K562 (cell line): ENCODE measurements at regions not wholly inside any gene's neighbourhood (a gene's known extent, or its start where the extent isn't known, plus 50 kb on each side); places are given as distances from the start of the nearest gene placed in this dataset.

Experiments
- ATAC-seq: fragments of 200-7000 bp; cut with Tn5 transposase; 3 replicates; pipeline ENCODE4 v1.9.1; 2020; ENCODE audit warnings: moderate library complexity
- BruUV-seq: library from RNA; stranded (reverse); fragments of 400-500 nt; replicated peaks from 2 replicates; lab custom pipeline; 2021; lab: Mats Ljungman, UMichigan
- CTCF ChIA-PET: fragments of 300-600 bp; formaldehyde crosslinking; extraction: SDS; loops from one replicate; lab custom pipeline; 2021; ENCODE audit warnings: low intra/inter-chr PET ratio; lab: Yijun Ruan, JAX
- POLR2A ChIA-PET: fragments of 300-600, 350-650 bp; sonication (Branson Sonifier 250); formaldehyde crosslinking; extraction: SDS; loops from one replicate; lab custom pipeline; 2021; ENCODE audit warnings: antibody characterized with exemption, inconsistent platforms; lab: Yijun Ruan, JAX
- DNase-seq, 4 experiments: peaks; one replicate each; pipeline versions ENCODE4 v3.0.0 to v3.0.0-alpha.2; 2011 to 2018; ENCODE audit warnings: low spot score in 3 of 4, mixed read lengths in 3 of 4; ENCODE audit errors: extremely low read depth in 1 of 4
- FAIRE-seq: peaks from 2 replicates; lab custom pipeline; 2011; peaks lifted over from hg19 to GRCh38; lab: Jason Lieb, UNC
- H2AFZ ChIP-seq: 2 replicates; pipeline ENCODE4 v1.6.0; 2011; ENCODE audit warnings: low read depth, low read length, control low read depth, inconsistent platforms
- H3K27ac ChIP-seq: fragments of 200-600 bp; 3 replicates; pipeline ENCODE4 v1.8.0; 2011; ENCODE audit warnings: low read depth, mild to moderate bottlenecking, control low read depth, inconsistent platforms, low read length, moderate library complexity, mixed read lengths; ENCODE audit errors: extremely low read depth
- H3K27me3 ChIP-seq, 2 experiments: fragments of 300-600 bp in 1 of 2; 2 replicates in 1 of 2; 3 replicates in 1 of 2; pipeline versions ENCODE4 v1.6.0 to v1.8.0; 2011; ENCODE audit warnings: inconsistent platforms in 2 of 2, low read length in 2 of 2, mild to moderate bottlenecking in 1 of 2, mixed read lengths in 1 of 2, moderate library complexity in 1 of 2; ENCODE audit not compliant: control insufficient read depth in 2 of 2, insufficient read depth in 2 of 2
- H3K36me3 ChIP-seq: fragments of 300-600 bp; 3 replicates; pipeline ENCODE4 v1.8.0; 2011; ENCODE audit warnings: mild to moderate bottlenecking, low read length, inconsistent platforms; ENCODE audit not compliant: control insufficient read depth, insufficient read depth
- H3K4me1 ChIP-seq, 2 experiments: fragments of 200-600 bp in 1 of 2; replicated peaks in 1 of 2; 2 replicates in 1 of 2; 3 replicates in 1 of 2; pipeline versions ENCODE4 v1.5.1 to v1.8.0; 2011; ENCODE audit warnings: inconsistent platforms in 2 of 2, low read length in 2 of 2, mild to moderate bottlenecking in 1 of 2, mixed read lengths in 1 of 2, moderate library complexity in 1 of 2; ENCODE audit not compliant: control insufficient read depth in 2 of 2, insufficient read depth in 2 of 2
- H3K4me2 ChIP-seq: 2 replicates; pipeline ENCODE4 v1.6.1; 2011; ENCODE audit warnings: low read length, control low read depth, inconsistent platforms, mixed read lengths; ENCODE audit not compliant: insufficient read depth
- H3K4me3 ChIP-seq: fragments of 200-600 bp; sonication (generic), shearing (Covaris generic); 2 replicates; pipeline ENCODE4 v1.5.1; 2016; ENCODE audit warnings: control low read depth, inconsistent platforms
- H3K79me2 ChIP-seq: fragments of 200-600 bp; 3 replicates; pipeline ENCODE4 v1.8.0; 2011; ENCODE audit warnings: low read length, inconsistent platforms; ENCODE audit not compliant: control insufficient read depth, insufficient read depth
- H3K9ac ChIP-seq, 2 experiments: 2 replicates each; pipeline versions ENCODE4 v1.6.0 to v1.6.1; 2011; ENCODE audit warnings: low read depth in 2 of 2, low read length in 2 of 2, control low read depth in 1 of 2, inconsistent platforms in 1 of 2, mild to moderate bottlenecking in 1 of 2, mixed read lengths in 1 of 2; ENCODE audit not compliant: insufficient read depth in 1 of 2
- H3K9me1 ChIP-seq: one replicate; pipeline ENCODE4 v1.6.0; 2011; ENCODE audit warnings: inconsistent platforms, mild to moderate bottlenecking, low read length, moderate library complexity; ENCODE audit not compliant: control insufficient read depth, insufficient read depth
- H3K9me3 ChIP-seq: replicated peaks from 2 replicates; pipeline ENCODE4 v1.5.1; 2011; ENCODE audit warnings: low read depth, low read length, inconsistent platforms; ENCODE audit not compliant: control insufficient read depth, insufficient read depth
- H4K20me1 ChIP-seq: replicated peaks from 2 replicates; pipeline ENCODE4 v1.6.1; 2011; ENCODE audit warnings: low read length, inconsistent platforms, mixed read lengths; ENCODE audit not compliant: control insufficient read depth, insufficient read depth
- ATF4 ChIP-seq: fragments of 450-650 bp; formaldehyde crosslinking; IDR thresholded peaks from 2 replicates; pipeline ENCODE4 v1.4.0; 2022; ENCODE audit warnings: mild to moderate bottlenecking, moderate library complexity
- CHD1 ChIP-seq: fragments of 200-600 bp; sonication (generic); IDR thresholded peaks from one replicate; pipeline ENCODE4 v1.6.1; 2012; ENCODE audit warnings: mild to moderate bottlenecking, moderate library complexity, low read length, inconsistent platforms
- DDX20 ChIP-seq: fragments of 450-650 bp; IDR thresholded peaks from 2 replicates; pipeline ENCODE4 v1.6.1; 2016; ENCODE audit warnings: missing genetic modification characterization, low read depth, mild to moderate bottlenecking, missing compliant biosample characterization, moderate library complexity
- E2F4 ChIP-seq: sonication (generic); formaldehyde crosslinking; IDR thresholded peaks from 2 replicates; pipeline ENCODE4 v1.8.0; 2022; ENCODE audit warnings: mild to moderate bottlenecking, low read depth, missing genetic modification reagents
- HOMEZ ChIP-seq: fragments of 250-450 bp; sonication (Bioruptor Pico); IDR thresholded peaks from 2 replicates; pipeline ENCODE4 v1.4.0; 2020; ENCODE audit warnings: mild to moderate bottlenecking, moderate library complexity
- KHSRP ChIP-seq: fragments of 450-650 bp; IDR thresholded peaks from 2 replicates; pipeline ENCODE4 v1.6.1; 2017
- MBD2 ChIP-seq: sonication (generic); IDR thresholded peaks from 2 replicates; pipeline ENCODE4 v1.6.1; 2016; ENCODE audit warnings: low read depth, borderline replicate concordance
- NFATC3 ChIP-seq: fragments of 450-650 bp; IDR thresholded peaks from 2 replicates; pipeline ENCODE4 v1.6.1; 2017; ENCODE audit warnings: mild to moderate bottlenecking
- POLR2A ChIP-seq: fragments of 450-650 bp; conservative IDR thresholded peaks from 2 replicates; pipeline ENCODE4 v1.6.1; 2016
- PPARD ChIP-seq: fragments of 250-450 bp; sonication (Bioruptor Pico); IDR thresholded peaks from 2 replicates; pipeline ENCODE4 v1.8.0; 2022; ENCODE audit warnings: inconsistent platforms, mild to moderate bottlenecking, moderate library complexity
- SNIP1 ChIP-seq: fragments of 450-650 bp; IDR thresholded peaks from 2 replicates; pipeline ENCODE4 v1.7.1; 2017; ENCODE audit warnings: low read depth, mild to moderate bottlenecking
- YY1 ChIP-seq, 3 experiments: IDR thresholded peaks; 2 replicates each; pipeline ENCODE4 v1.6.1; 2011; ENCODE audit warnings: low read length in 2 of 3, mild to moderate bottlenecking in 2 of 3, moderate library complexity in 2 of 3, borderline replicate concordance in 1 of 3, control low read depth in 1 of 3, low read depth in 1 of 3; ENCODE audit not compliant: insufficient read depth in 3 of 3, insufficient replicate concordance in 2 of 3, control insufficient read depth in 1 of 3, insufficient read length in 1 of 3; ENCODE audit errors: extremely low read depth in 1 of 3
- ZBTB1 ChIP-seq: sonication (generic); formaldehyde crosslinking; IDR thresholded peaks from 2 replicates; pipeline ENCODE4 v1.8.1; 2023; ENCODE audit warnings: missing genetic modification reagents, low read depth, mild to moderate bottlenecking, borderline replicate concordance
- ZBTB34 ChIP-seq: fragments of 250-450 bp; sonication (Bioruptor Pico); IDR thresholded peaks from 2 replicates; pipeline ENCODE4 v1.8.0; 2021; ENCODE audit warnings: mild to moderate bottlenecking, moderate library complexity
- ZNF124 ChIP-seq: sonication (generic); formaldehyde crosslinking; IDR thresholded peaks from 2 replicates; pipeline ENCODE4 v1.8.1; 2022; ENCODE audit warnings: missing genetic modification reagents
- ZNF197 ChIP-seq: fragments of 200-800 bp; sonication (Bioruptor generic); IDR thresholded peaks from 2 replicates; pipeline ENCODE4 v1.6.1; 2016; ENCODE audit warnings: low read depth, missing genetic modification characterization, missing compliant biosample characterization
- WGBS: fragments of 100-300 bp; shearing (Covaris generic); methylation state at CpG from one replicate; pipeline ENCODE4 v1.1.6; 2016; ENCODE audit warnings: low coverage, mixed read lengths; ENCODE audit not compliant: insufficient coverage; ENCODE audit errors: missing lambda C conversion rate; 5-methylcytosine and 5-hydroxymethylcytosine counted together
- in situ Hi-C: fragments of 300-500 bp; cut with MboI; formaldehyde crosslinking; loops from 4 replicates; pipeline ENCODE4 v1.15.0; 2018; ENCODE audit warnings: inconsistent platforms, mixed read lengths
- intact Hi-C: fragments of 100-400 bp; cut with micrococcal nuclease; formaldehyde crosslinking; loops from 2 replicates; pipeline ENCODE4 v1.14.2; 2022

- H3K4me1 ChIP-seq: peaks cover 0 to 6% of the 10 kb centered on the region in 2 experiments; a peak in 3 of 5 replicates
- ChIA-PET CTCF (no interaction called here), POLR2A (interaction anchor here (0.7 kb wide), 1 partner anchor 9 kb away, joined by 3 read pairs; no protein-coding TSS in a partner anchor)
- intact Hi-C loops (no loop called here), in situ Hi-C loops (no loop called here)
- WGBS: 87% methylated on average over 7 of the region's 7 CpGs
- H2AFZ ChIP-seq: no peak overlapping the region
- no peak overlapping the region for H3K4me2 ChIP-seq
- no peaks in the 10 kb centered on the region for H3K27me3 ChIP-seq
- no peaks in the 10 kb centered on the region for H3K9me1 ChIP-seq
- BruUV-seq: no TSS peak
- DNase-seq (no peak), ATAC-seq (no peak), FAIRE-seq (no peak)
- H3K9me3 ChIP-seq: no peaks in the 10 kb centered on the region
- no peak overlapping the region for H3K9ac ChIP-seq
- no peak overlapping the region for H3K4me3 ChIP-seq
- H3K27ac ChIP-seq: no peak overlapping the region
- no peak for TF ChIP-seq SNIP1
- no peak for TF ChIP-seq ATF4
- no peak for TF ChIP-seq HOMEZ (CRISPR knock-in tag)
- no peak for TF ChIP-seq E2F4 (CRISPR knock-in tag)
- TF ChIP-seq KHSRP: no peak
- TF ChIP-seq ZBTB1 (CRISPR knock-in tag): no peak
- no peak for TF ChIP-seq DDX20
- TF ChIP-seq MBD2: no peak
- TF ChIP-seq ZNF124 (CRISPR knock-in tag): no peak
- TF ChIP-seq ZNF197 (CRISPR knock-in tag): no peak
- no peak for TF ChIP-seq ZBTB34 (CRISPR knock-in tag)
- no peak for TF ChIP-seq POLR2A
- TF ChIP-seq CHD1: no peak
- TF ChIP-seq YY1 (IDR thresholded peaks at IDR 0.05; ENCODE audit: borderline replicate concordance in 1 of 3, control insufficient read depth in 1 of 3, extremely low read depth in 1 of 3, insufficient read depth in 3 of 3, insufficient read length in 1 of 3, insufficient replicate concordance in 2 of 3, low read depth in 1 of 3, low read length in 2 of 3): no peak
- TF ChIP-seq NFATC3: no peak
- TF ChIP-seq PPARD (CRISPR knock-in tag): no peak
- H3K79me2 ChIP-seq: no peaks in the 10 kb centered on the region
- no peaks in the 10 kb centered on the region for H4K20me1 ChIP-seq
- H3K36me3 ChIP-seq: no peaks in the 10 kb centered on the region
Measured at GRCh38 chr12:93325855-93326254, 51.9 kb upstream of the NUDT4 start.
